DND-41 (cell line): ENCODE measurements at regions not wholly inside any gene's neighbourhood (a gene's known extent, or its start where the extent isn't known, plus 50 kb on each side); places are given as distances from the start of the nearest gene placed in this dataset.

ENCODE experiments used
- ATAC-seq: fragments of 200-7000 bp; cut with Tn5 transposase; 3 replicates; pipeline ENCODE4 v1.9.1; 2021; ENCODE audit warnings: low read depth; ENCODE audit not compliant: insufficient read depth
- DNase-seq: peaks from one replicate; pipeline ENCODE4 v3.0.0-alpha.2; 2020
- H2AFZ ChIP-seq: 2 replicates; pipeline ENCODE4 v1.6.0; 2012; ENCODE audit warnings: low read depth, low read length
- H3K27ac ChIP-seq: 2 replicates; pipeline ENCODE4 v1.5.1; 2012; ENCODE audit warnings: low read length, inconsistent platforms
- H3K27me3 ChIP-seq: fragments of 200-600 bp; sonication (generic); 2 replicates; pipeline ENCODE4 v1.6.0; 2012; ENCODE audit warnings: low read length, mild to moderate bottlenecking, inconsistent platforms; ENCODE audit not compliant: insufficient read depth, poor library complexity
- H3K36me3 ChIP-seq: 2 replicates; pipeline ENCODE4 v1.5.1; 2012; ENCODE audit warnings: low read length, inconsistent platforms; ENCODE audit not compliant: insufficient read depth
- H3K4me1 ChIP-seq: 2 replicates; pipeline ENCODE4 v1.5.1; 2012; ENCODE audit warnings: mild to moderate bottlenecking, low read length; ENCODE audit not compliant: insufficient read depth
- H3K4me2 ChIP-seq: 2 replicates; pipeline ENCODE4 v1.6.0; 2012; ENCODE audit warnings: mild to moderate bottlenecking, moderate library complexity, low read length, inconsistent platforms; ENCODE audit not compliant: insufficient read depth
- H3K4me3 ChIP-seq, 2 experiments: fragments of 200-600 bp in 1 of 2; shearing (Covaris generic) in 1 of 2; 2 replicates each; pipeline ENCODE4 v1.5.1; 2012 to 2016; ENCODE audit warnings: inconsistent platforms in 2 of 2, low read length in 2 of 2, mild to moderate bottlenecking in 2 of 2, low read depth in 1 of 2, moderate library complexity in 1 of 2
- H3K79me2 ChIP-seq: 2 replicates; pipeline ENCODE4 v1.6.0; 2012; ENCODE audit warnings: low read length, inconsistent platforms; ENCODE audit not compliant: insufficient read depth
- H3K9ac ChIP-seq: 2 replicates; pipeline ENCODE4 v1.6.0; 2012; ENCODE audit warnings: low read depth, mild to moderate bottlenecking, inconsistent platforms, low read length, moderate library complexity
- H3K9me3 ChIP-seq: 2 replicates; pipeline ENCODE4 v1.5.1; 2012; ENCODE audit warnings: low read length, moderate library complexity, mild to moderate bottlenecking, inconsistent platforms; ENCODE audit not compliant: insufficient read depth, severe bottlenecking
- H4K20me1 ChIP-seq: 2 replicates; pipeline ENCODE4 v1.6.0; 2012; ENCODE audit warnings: low read length; ENCODE audit not compliant: insufficient read depth
- CTCF ChIP-seq: IDR thresholded peaks from 2 replicates; pipeline ENCODE4 v1.5.1; 2012; ENCODE audit warnings: borderline replicate concordance, low read length, moderate library complexity, mild to moderate bottlenecking; ENCODE audit not compliant: poor library complexity, severe bottlenecking; ENCODE audit errors: extremely low read depth
- EZH2 ChIP-seq: IDR thresholded peaks from 3 replicates; pipeline ENCODE4 v1.6.1; 2012; ENCODE audit warnings: borderline replicate concordance, low read depth, mild to moderate bottlenecking, moderate library complexity, low read length, inconsistent platforms; ENCODE audit not compliant: severe bottlenecking

- Histone ChIP-seq H3K79me2 (no peaks in the 10 kb centered on the region), H3K27ac (no peak overlapping the region), H3K9ac (no peak overlapping the region), H3K36me3 (no peaks in the 10 kb centered on the region), H3K4me2 (no peak overlapping the region), H3K4me1 (no peaks in the 10 kb centered on the region), H4K20me1 (no peaks in the 10 kb centered on the region), H2AFZ (no peak overlapping the region), H3K4me3 (no peak overlapping the region), H3K27me3 (no peaks in the 10 kb centered on the region), H3K9me3 (no peaks in the 10 kb centered on the region)
- DNase-seq (no peak), ATAC-seq (no peak)
- TF ChIP-seq CTCF: no peak
- TF ChIP-seq EZH2: no peak
Observed at GRCh38 chr20:55740076-55740475, 265.2 kb downstream of the CBLN4 start.

- TF ChIP-seq EZH2: no peak
- TF ChIP-seq CTCF: no peak
- no peak for ATAC-seq
Observed at GRCh38 chr20:55730321-55730720, 275.0 kb downstream of the CBLN4 start.

GRCh38 chr20:55714736-55715135, 290.6 kb downstream of the CBLN4 start:
- no peaks in the 10 kb centered on the region for H3K9me3 ChIP-seq
- H3K9ac ChIP-seq: no peak overlapping the region
- no peak for DNase-seq
- no peak overlapping the region for H2AFZ ChIP-seq
- H3K27ac ChIP-seq: no peak overlapping the region
- H3K27me3 ChIP-seq: no peaks in the 10 kb centered on the region
- no peaks in the 10 kb centered on the region for H3K36me3 ChIP-seq
- H3K4me2 ChIP-seq: no peak overlapping the region
- no peaks in the 10 kb centered on the region for H3K4me1 ChIP-seq
- no peaks in the 10 kb centered on the region for H3K79me2 ChIP-seq
- no peak overlapping the region for H3K4me3 ChIP-seq
- no peak for ATAC-seq
- H4K20me1 ChIP-seq: no peaks in the 10 kb centered on the region
- TF ChIP-seq EZH2: no peak
- TF ChIP-seq CTCF: no peak

More at GRCh38 chr20:55730321-55730720, 275.0 kb downstream of the CBLN4 start:
- Histone ChIP-seq H3K9me3 (no peaks in the 10 kb centered on the region), H3K4me1 (no peaks in the 10 kb centered on the region), H4K20me1 (no peaks in the 10 kb centered on the region), H3K79me2 (no peaks in the 10 kb centered on the region), H3K4me2 (no peak overlapping the region), H3K36me3 (no peaks in the 10 kb centered on the region), H2AFZ (no peak overlapping the region), H3K27me3 (peaks cover 3% of the 10 kb centered on the region), H3K4me3 (no peak overlapping the region), H3K27ac (no peak overlapping the region), H3K9ac (no peak overlapping the region)
- DNase-seq: no peak

GRCh38 chr20:55714082-55714481, 291.2 kb downstream of the CBLN4 start:
- no peak for TF ChIP-seq EZH2
- TF ChIP-seq CTCF: no peak
- no peak for ATAC-seq
- H4K20me1 ChIP-seq: no peaks in the 10 kb centered on the region

More at GRCh38 chr20:55714082-55714481, 291.2 kb downstream of the CBLN4 start:
- Histone ChIP-seq H3K9me3 (no peaks in the 10 kb centered on the region), H3K27ac (no peak overlapping the region), H3K4me1 (no peaks in the 10 kb centered on the region), H2AFZ (no peak overlapping the region), H3K79me2 (no peaks in the 10 kb centered on the region), H3K4me2 (no peak overlapping the region), H3K36me3 (no peaks in the 10 kb centered on the region), H3K4me3 (no peak overlapping the region), H3K9ac (no peak overlapping the region), H3K27me3 (no peaks in the 10 kb centered on the region)
- no peak for DNase-seq
